WERI-Rb-1 (cell line): ENCODE measurements at regions not wholly inside any gene's neighbourhood (a gene's known extent, or its start where the extent isn't known, plus 50 kb on each side); places are given as distances from the start of the nearest gene placed in this dataset.

Experiments used
- DNase-seq: peaks from one replicate; pipeline ENCODE4 v3.0.0-alpha.2; 2020
- H3K27ac ChIP-seq: fragments of 250-450 bp; sonication (Bioruptor Pico); 2 replicates; pipeline ENCODE4 v1.5.1; 2020; ENCODE audit warnings: mild to moderate bottlenecking, moderate library complexity
- H3K27me3 ChIP-seq: fragments of 250-450 bp; sonication (Bioruptor Pico); 2 replicates; pipeline ENCODE4 v1.5.1; 2021; ENCODE audit warnings: mild to moderate bottlenecking, low read depth, moderate library complexity; ENCODE audit not compliant: insufficient read depth, severe bottlenecking
- H3K36me3 ChIP-seq: fragments of 250-450 bp; sonication (Bioruptor Pico); 2 replicates; pipeline ENCODE4 v1.5.1; 2020; ENCODE audit warnings: mild to moderate bottlenecking, moderate library complexity
- H3K4me3 ChIP-seq: 2 replicates; pipeline ENCODE4 v1.5.1; 2011; ENCODE audit warnings: low read depth, mild to moderate bottlenecking, control low read depth, low read length
- H3K9me3 ChIP-seq: fragments of 250-450 bp; sonication (Bioruptor Pico); 2 replicates; pipeline ENCODE4 v1.5.1; 2021; ENCODE audit warnings: mild to moderate bottlenecking, moderate library complexity; ENCODE audit not compliant: severe bottlenecking
- CTCF ChIP-seq: IDR thresholded peaks from 2 replicates; pipeline ENCODE4 v1.5.1; 2011; ENCODE audit warnings: low read depth, mild to moderate bottlenecking, control low read depth, inconsistent platforms, low read length

GRCh38 chr10:94065787-94066186 lies 72.1 kb downstream of the PLCE1 start:
- H3K4me3 ChIP-seq = no peak overlapping the region
- H3K36me3 ChIP-seq = no peaks in the 10 kb centered on the region
- no peaks in the 10 kb centered on the region for H3K27me3 ChIP-seq
- DNase-seq = no peak
- H3K9me3 ChIP-seq = no peaks in the 10 kb centered on the region
- TF ChIP-seq CTCF = no peak
- H3K27ac ChIP-seq = no peak overlapping the region

GRCh38 chr10:94066411-94066810 lies 72.7 kb downstream of the PLCE1 start:
- no peak for DNase-seq

GRCh38 chr10:94069884-94070283 lies 76.2 kb downstream of the PLCE1 start:
- DNase-seq = no peak
- Histone ChIP-seq H3K36me3 (no peaks in the 10 kb centered on the region), H3K4me3 (no peak overlapping the region), H3K9me3 (no peaks in the 10 kb centered on the region), H3K27me3 (no peaks in the 10 kb centered on the region), H3K27ac (no peak overlapping the region)
- TF ChIP-seq CTCF = no peak

More at GRCh38 chr10:94066411-94066810, 72.7 kb downstream of the PLCE1 start:
- TF ChIP-seq CTCF = no peak
- Histone ChIP-seq H3K36me3 (no peaks in the 10 kb centered on the region), H3K27ac (no peak overlapping the region), H3K9me3 (no peaks in the 10 kb centered on the region), H3K27me3 (no peaks in the 10 kb centered on the region), H3K4me3 (no peak overlapping the region)

GRCh38 chr10:94074462-94074861 lies 80.7 kb downstream of the PLCE1 start:
- H3K4me3 ChIP-seq = no peak overlapping the region
- H3K9me3 ChIP-seq = no peaks in the 10 kb centered on the region

GRCh38 chr10:94075506-94075905 lies 81.8 kb downstream of the PLCE1 start:
- no peak for TF ChIP-seq CTCF
- Histone ChIP-seq H3K9me3 (no peaks in the 10 kb centered on the region), H3K27me3 (no peaks in the 10 kb centered on the region), H3K36me3 (no peaks in the 10 kb centered on the region), H3K4me3 (no peak overlapping the region), H3K27ac (no peak overlapping the region)
- no peak for DNase-seq

More at GRCh38 chr10:94074462-94074861, 80.7 kb downstream of the PLCE1 start:
- TF ChIP-seq CTCF = no peak
- Histone ChIP-seq H3K36me3 (no peaks in the 10 kb centered on the region), H3K27ac (no peak overlapping the region), H3K27me3 (no peaks in the 10 kb centered on the region)
- no peak for DNase-seq

- TF ChIP-seq CTCF = peak; percentile 26; the same call in 1 of the 2 replicates
Observed at GRCh38 chr10:94076325-94076841, 82.7 kb downstream of the PLCE1 start.

More at GRCh38 chr10:94076325-94076841, 82.7 kb downstream of the PLCE1 start:
- no peaks in the 10 kb centered on the region for H3K27me3 ChIP-seq
- no peak overlapping the region for H3K27ac ChIP-seq
- no peak overlapping the region for H3K4me3 ChIP-seq
- H3K36me3 ChIP-seq = no peaks in the 10 kb centered on the region
- H3K9me3 ChIP-seq = no peaks in the 10 kb centered on the region
- no peak for DNase-seq
